Hepatocyte (in vitro differentiated cells): ENCODE measurements at regions not wholly inside any gene's neighbourhood (a gene's known extent, or its start where the extent isn't known, plus 50 kb on each side); places are given as distances from the start of the nearest gene placed in this dataset.

ENCODE experiments used
- CTCF ChIP-seq: fragments of 200-600 bp; sonication (generic); IDR thresholded peaks from 2 replicates; pipeline ENCODE4 v1.5.1; 2016; ENCODE audit warnings: antibody characterized with exemption, mild to moderate bottlenecking; ENCODE audit not compliant: poor library complexity
- EZH2 ChIP-seq: fragments of 200-600 bp; sonication (generic); IDR thresholded peaks from 2 replicates; pipeline ENCODE4 v1.6.1; 2016; ENCODE audit warnings: antibody characterized with exemption, mild to moderate bottlenecking, borderline replicate concordance
- EZH2phosphoT487 ChIP-seq: fragments of 200-600 bp; sonication (generic); IDR thresholded peaks from one replicate; pipeline ENCODE4 v1.6.1; 2018; ENCODE audit warnings: antibody characterized with exemption, mild to moderate bottlenecking, low read depth, moderate library complexity; ENCODE audit not compliant: unreplicated experiment, severe bottlenecking

DNA sequence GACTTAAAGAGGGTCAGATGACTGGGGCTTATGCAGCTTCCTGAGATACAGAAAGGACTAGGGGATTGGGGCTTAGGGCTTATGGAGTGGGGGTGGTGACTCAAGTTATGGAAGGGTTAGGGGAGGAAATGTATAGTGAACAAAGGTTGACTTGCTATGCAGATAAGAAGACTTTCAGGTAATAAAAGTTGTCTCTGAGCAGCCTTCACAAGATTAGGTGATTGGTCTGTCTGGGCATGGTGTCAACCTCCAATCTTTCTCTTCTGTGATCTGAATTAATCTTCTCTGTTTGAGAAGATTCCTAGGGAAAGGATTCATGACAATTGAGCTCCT is 436.5 kb downstream of the SIPA1L2 start:
- TF ChIP-seq CTCF (no peak), EZH2phosphoT487 (no peak), EZH2 (no peak)
